Memory B cell (primary cell): ENCODE measurements at regions not wholly inside any gene's neighbourhood (a gene's known extent, or its start where the extent isn't known, plus 50 kb on each side); places are given as distances from the start of the nearest gene placed in this dataset.

Source experiments
- ATAC-seq: fragments of 150-1000 bp; cut with Tn5 transposase; 2 replicates; pipeline ENCODE4 v1.10.0; 2021; ENCODE audit warnings: low read depth, mild to moderate bottlenecking, moderate library complexity
- DNase-seq, 2 donors: peaks; one replicate each; pipeline ENCODE4 v3.0.0; 2022; ENCODE audit warnings: low spot score in 2 of 2
- H3K27ac Mint-ChIP-seq: one replicate; pipeline ENCODE4 v1.8.0; 2022; ENCODE audit warnings: mild to moderate bottlenecking, moderate library complexity, mixed read lengths
- H3K27me3 Mint-ChIP-seq: one replicate; pipeline ENCODE4 v1.8.0; 2022; ENCODE audit warnings: mixed read lengths
- H3K36me3 Mint-ChIP-seq: one replicate; pipeline ENCODE4 v1.8.0; 2022; ENCODE audit warnings: mild to moderate bottlenecking, mixed read lengths
- H3K4me1 Mint-ChIP-seq: one replicate; pipeline ENCODE4 v1.8.0; 2022; ENCODE audit warnings: mixed read lengths
- H3K4me3 Mint-ChIP-seq: one replicate; pipeline ENCODE4 v1.8.0; 2022; ENCODE audit warnings: mild to moderate bottlenecking, moderate library complexity, mixed read lengths
- H3K9me3 Mint-ChIP-seq: one replicate; pipeline ENCODE4 v1.8.0; 2022; ENCODE audit warnings: mixed read lengths

GRCh38 chr10:128956149-128956548 is 510.9 kb upstream of the MGMT start:
- Mint-ChIP-seq H3K27ac (no peak overlapping the region), H3K4me3 (no peak overlapping the region), H3K4me1 (no peaks in the 10 kb centered on the region), H3K36me3 (no peaks in the 10 kb centered on the region), H3K9me3 (no peaks in the 10 kb centered on the region), H3K27me3 (no peaks in the 10 kb centered on the region)
- ATAC-seq (no peak), DNase-seq (no peak)

- no peaks in the 10 kb centered on the region for H3K27me3 Mint-ChIP-seq
Observed at GRCh38 chr10:128957221-128957620, 509.8 kb upstream of the MGMT start.

GRCh38 chr10:128958834-128959690 is 508.0 kb upstream of the MGMT start:
- H3K27ac Mint-ChIP-seq, result no peak overlapping the region
- DNase-seq (no peak), ATAC-seq (no peak)
- H3K4me1 Mint-ChIP-seq, result no peaks in the 10 kb centered on the region
- H3K36me3 Mint-ChIP-seq, result no peaks in the 10 kb centered on the region
- H3K4me3 Mint-ChIP-seq, result no peak overlapping the region
- H3K27me3 Mint-ChIP-seq, result no peaks in the 10 kb centered on the region
- no peaks in the 10 kb centered on the region for H3K9me3 Mint-ChIP-seq

More at GRCh38 chr10:128957221-128957620, 509.8 kb upstream of the MGMT start:
- no peak overlapping the region for H3K4me3 Mint-ChIP-seq
- H3K4me1 Mint-ChIP-seq, result no peaks in the 10 kb centered on the region
- no peak for DNase-seq
- H3K27ac Mint-ChIP-seq, result no peak overlapping the region
- H3K36me3 Mint-ChIP-seq, result no peaks in the 10 kb centered on the region
- no peak for ATAC-seq
- no peaks in the 10 kb centered on the region for H3K9me3 Mint-ChIP-seq

- Mint-ChIP-seq H3K4me3 (no peak overlapping the region), H3K36me3 (no peaks in the 10 kb centered on the region), H3K4me1 (no peaks in the 10 kb centered on the region), H3K27me3 (no peaks in the 10 kb centered on the region), H3K27ac (no peak overlapping the region), H3K9me3 (no peaks in the 10 kb centered on the region)
- ATAC-seq (no peak), DNase-seq (no peak)
Observed at GRCh38 chr10:128959746-128960145, 507.3 kb upstream of the MGMT start.

GRCh38 chr10:128960517-128960916 is 506.5 kb upstream of the MGMT start:
- H3K27me3 Mint-ChIP-seq, result no peaks in the 10 kb centered on the region
- no peaks in the 10 kb centered on the region for H3K9me3 Mint-ChIP-seq
- no peak overlapping the region for H3K27ac Mint-ChIP-seq
- no peak overlapping the region for H3K4me3 Mint-ChIP-seq
- no peak for DNase-seq
- no peaks in the 10 kb centered on the region for H3K36me3 Mint-ChIP-seq
- H3K4me1 Mint-ChIP-seq, result no peaks in the 10 kb centered on the region
- ATAC-seq, result no peak

GRCh38 chr10:128962182-128962581 is 504.9 kb upstream of the MGMT start:
- Mint-ChIP-seq H3K4me1 (no peaks in the 10 kb centered on the region), H3K4me3 (no peak overlapping the region), H3K9me3 (no peaks in the 10 kb centered on the region), H3K27me3 (no peaks in the 10 kb centered on the region), H3K27ac (no peak overlapping the region), H3K36me3 (no peaks in the 10 kb centered on the region)
- ATAC-seq, result no peak
- no peak for DNase-seq

GRCh38 chr10:128963211-128964099 is 503.6 kb upstream of the MGMT start:
- no peaks in the 10 kb centered on the region for H3K36me3 Mint-ChIP-seq
- ATAC-seq (no peak), DNase-seq (no peak)
- H3K27ac Mint-ChIP-seq, result no peak overlapping the region
- H3K4me1 Mint-ChIP-seq, result no peaks in the 10 kb centered on the region
- no peaks in the 10 kb centered on the region for H3K9me3 Mint-ChIP-seq
- no peaks in the 10 kb centered on the region for H3K27me3 Mint-ChIP-seq
- no peak overlapping the region for H3K4me3 Mint-ChIP-seq

GRCh38 chr10:128964100-128964403 is 503.0 kb upstream of the MGMT start:
- Mint-ChIP-seq H3K4me3 (no peak overlapping the region), H3K27me3 (no peaks in the 10 kb centered on the region), H3K36me3 (no peaks in the 10 kb centered on the region), H3K9me3 (no peaks in the 10 kb centered on the region), H3K27ac (no peak overlapping the region), H3K4me1 (no peaks in the 10 kb centered on the region)
- DNase-seq (no peak), ATAC-seq (no peak)

GRCh38 chr10:128967980-128968756 is 498.9 kb upstream of the MGMT start:
- Mint-ChIP-seq H3K27ac (no peak overlapping the region), H3K36me3 (no peaks in the 10 kb centered on the region), H3K4me1 (no peaks in the 10 kb centered on the region), H3K4me3 (no peak overlapping the region), H3K27me3 (no peaks in the 10 kb centered on the region), H3K9me3 (no peaks in the 10 kb centered on the region)
- ATAC-seq, result no peak
- no peak for DNase-seq

- no peaks in the 10 kb centered on the region for H3K27me3 Mint-ChIP-seq
- no peaks in the 10 kb centered on the region for H3K4me1 Mint-ChIP-seq
- DNase-seq (no peak), ATAC-seq (no peak)
- no peaks in the 10 kb centered on the region for H3K9me3 Mint-ChIP-seq
- H3K27ac Mint-ChIP-seq, result no peak overlapping the region
- H3K4me3 Mint-ChIP-seq, result no peak overlapping the region
- no peaks in the 10 kb centered on the region for H3K36me3 Mint-ChIP-seq
Observed at GRCh38 chr10:128969551-128969950, 497.5 kb upstream of the MGMT start.

- ATAC-seq, result no peak
- Mint-ChIP-seq H3K4me3 (no peak overlapping the region), H3K9me3 (no peaks in the 10 kb centered on the region), H3K4me1 (no peaks in the 10 kb centered on the region), H3K36me3 (no peaks in the 10 kb centered on the region), H3K27me3 (no peaks in the 10 kb centered on the region), H3K27ac (no peak overlapping the region)
- no peak for DNase-seq
Observed at GRCh38 chr10:128971374-128972035, 495.5 kb upstream of the MGMT start.

GRCh38 chr10:128972036-128972405 is 495.0 kb upstream of the MGMT start:
- Mint-ChIP-seq H3K36me3 (no peaks in the 10 kb centered on the region), H3K4me1 (no peaks in the 10 kb centered on the region), H3K27me3 (no peaks in the 10 kb centered on the region), H3K4me3 (no peak overlapping the region), H3K27ac (no peak overlapping the region), H3K9me3 (no peaks in the 10 kb centered on the region)
- ATAC-seq, result no peak
- DNase-seq, result no peak

GRCh38 chr10:128973221-128973620 is 493.8 kb upstream of the MGMT start:
- Mint-ChIP-seq H3K4me1 (no peaks in the 10 kb centered on the region), H3K9me3 (peaks cover 2% of the 10 kb centered on the region), H3K27me3 (no peaks in the 10 kb centered on the region), H3K36me3 (no peaks in the 10 kb centered on the region), H3K4me3 (no peak overlapping the region), H3K27ac (no peak overlapping the region)
- no peak for ATAC-seq
- DNase-seq, result no peak

- H3K36me3 Mint-ChIP-seq, result no peaks in the 10 kb centered on the region
- peaks cover 2% of the 10 kb centered on the region for H3K9me3 Mint-ChIP-seq
- H3K27ac Mint-ChIP-seq, result no peak overlapping the region
- H3K27me3 Mint-ChIP-seq, result no peaks in the 10 kb centered on the region
- ATAC-seq (no peak), DNase-seq (no peak)
- H3K4me3 Mint-ChIP-seq, result no peak overlapping the region
- H3K4me1 Mint-ChIP-seq, result no peaks in the 10 kb centered on the region
Observed at GRCh38 chr10:128976856-128977255, 490.2 kb upstream of the MGMT start.
